GM12878 (cell line): ENCODE measurements at regions not wholly inside any gene's neighbourhood (a gene's known extent, or its start where the extent isn't known, plus 50 kb on each side); places are given as distances from the start of the nearest gene placed in this dataset.

Experiments
- ATAC-seq: fragments of 200-7000 bp; cut with Tn5 transposase; 3 replicates; pipeline ENCODE4 v1.9.1; 2020; ENCODE audit warnings: mild to moderate bottlenecking, moderate library complexity
- BruUV-seq: library from RNA; stranded (reverse); fragments of 400-500 nt; replicated peaks from 2 replicates; lab custom pipeline; 2021; lab: Mats Ljungman, UMichigan
- CTCF ChIA-PET: fragments of 300-600 bp; sonication (Branson Sonifier 250); formaldehyde crosslinking; extraction: SDS; loops from one replicate; lab custom pipeline; 2021; ENCODE audit warnings: inconsistent platforms; lab: Yijun Ruan, JAX
- POLR2A ChIA-PET: fragments of 350-600 bp; formaldehyde crosslinking; extraction: SDS; loops from one replicate; lab custom pipeline; 2021; ENCODE audit warnings: inconsistent platforms; lab: Charles Lee
- RAD21 ChIA-PET: fragments of 300-600 bp; sonication (Branson Sonifier 250); formaldehyde crosslinking; loops from one replicate; lab custom pipeline; 2023; ENCODE audit warnings: antibody characterized with exemption; ENCODE audit not compliant: unreplicated experiment; lab: Charles Lee
- SMC1A ChIA-PET: fragments of 300-600 bp; sonication (Branson Sonifier 250); formaldehyde crosslinking; loops from one replicate; lab custom pipeline; 2023; ENCODE audit not compliant: unreplicated experiment, uncharacterized antibody; lab: Charles Lee
- DNase-seq: peaks from one replicate; pipeline ENCODE4 v3.0.0-alpha.2; 2011; ENCODE audit warnings: low read depth, low spot score
- FAIRE-seq: peaks from 3 replicates; lab custom pipeline; 2011; peaks lifted over from hg19 to GRCh38; lab: Jason Lieb, UNC
- H2AFZ ChIP-seq: 2 replicates; pipeline ENCODE4 v1.6.0; 2011; ENCODE audit warnings: low read depth, low read length, control low read depth; ENCODE audit not compliant: control insufficient read depth
- H3K27ac ChIP-seq: 2 replicates; pipeline ENCODE4 v1.5.1; 2011; ENCODE audit warnings: control low read depth; ENCODE audit not compliant: control insufficient read depth, insufficient read depth
- H3K27me3 ChIP-seq, 2 experiments: replicated peaks in 1 of 2; 2 replicates each; pipeline versions ENCODE4 v1.6.0 to v1.6.1; 2011; ENCODE audit warnings: low read length in 1 of 2; ENCODE audit not compliant: control insufficient read depth in 2 of 2, insufficient read depth in 2 of 2
- H3K36me3 ChIP-seq, 2 experiments: 2 replicates each; pipeline ENCODE4 v1.5.1; 2011; ENCODE audit warnings: low read length in 1 of 2; ENCODE audit not compliant: control insufficient read depth in 2 of 2, insufficient read depth in 2 of 2
- H3K4me1 ChIP-seq: 2 replicates; pipeline ENCODE4 v1.6.1; 2011; ENCODE audit warnings: mild to moderate bottlenecking, low read length, moderate library complexity, mixed read lengths; ENCODE audit not compliant: control insufficient read depth, insufficient read depth
- H3K4me2 ChIP-seq: 2 replicates; pipeline ENCODE4 v1.6.0; 2011; ENCODE audit warnings: control low read depth; ENCODE audit not compliant: control insufficient read depth, insufficient read depth
- H3K4me3 ChIP-seq: fragments of 200-600 bp; sonication (generic); 2 replicates; pipeline ENCODE4 v1.5.1; 2016
- H3K79me2 ChIP-seq: 2 replicates; pipeline ENCODE4 v1.6.0; 2011; ENCODE audit warnings: low read length; ENCODE audit not compliant: control insufficient read depth, insufficient read depth
- H3K9ac ChIP-seq: 2 replicates; pipeline ENCODE4 v1.8.0; 2011; ENCODE audit warnings: low read length, control low read depth, mixed read lengths; ENCODE audit not compliant: control insufficient read depth, insufficient read depth
- H3K9me3 ChIP-seq: replicated peaks from 3 replicates; pipeline ENCODE4 v1.5.1; 2011; ENCODE audit warnings: mild to moderate bottlenecking, low read length; ENCODE audit not compliant: control insufficient read depth, insufficient read depth
- H4K20me1 ChIP-seq: 2 replicates; pipeline ENCODE4 v1.6.0; 2011; ENCODE audit not compliant: control insufficient read depth, insufficient read depth
- CREM ChIP-seq: IDR thresholded peaks from 2 replicates; pipeline ENCODE4 v1.6.1; 2014; ENCODE audit warnings: antibody characterized with exemption, low read depth
- CUX1 ChIP-seq: IDR thresholded peaks from 2 replicates; pipeline ENCODE4 v1.6.1; 2012; ENCODE audit warnings: improper control_type of control experiment, low read depth, low read length; ENCODE audit not compliant: insufficient replicate concordance
- E2F8 ChIP-seq: fragments of 450-650 bp; IDR thresholded peaks from 2 replicates; pipeline ENCODE4 v1.6.1; 2018; ENCODE audit warnings: mild to moderate bottlenecking, low read depth, moderate library complexity; ENCODE audit not compliant: partially characterized antibody
- FOXK2 ChIP-seq: fragments of 450-650 bp; IDR thresholded peaks from 2 replicates; pipeline ENCODE4 v1.6.1; 2017; ENCODE audit warnings: mild to moderate bottlenecking, moderate library complexity
- FOXM1 ChIP-seq: IDR thresholded peaks from 2 replicates; pipeline ENCODE4 v1.6.1; 2012; ENCODE audit warnings: low read depth, mild to moderate bottlenecking, inconsistent platforms, low read length, moderate library complexity
- MEF2B ChIP-seq: fragments of 450-650 bp; IDR thresholded peaks from 2 replicates; pipeline ENCODE4 v1.6.1; 2018; ENCODE audit warnings: mild to moderate bottlenecking, moderate library complexity; ENCODE audit not compliant: partially characterized antibody, poor library complexity, severe bottlenecking
- NBN ChIP-seq: fragments of 450-650 bp; IDR thresholded peaks from 2 replicates; pipeline ENCODE4 v1.6.1; 2016
- NR2C1 ChIP-seq: fragments of 450-650 bp; IDR thresholded peaks from 2 replicates; pipeline ENCODE4 v1.6.1; 2017; ENCODE audit warnings: antibody characterized with exemption, mild to moderate bottlenecking, moderate library complexity
- PML ChIP-seq: IDR thresholded peaks from 2 replicates; pipeline ENCODE4 v1.6.1; 2012; ENCODE audit warnings: low read length, inconsistent platforms
- POLR2A ChIP-seq: IDR thresholded peaks from 2 replicates; pipeline ENCODE4 v1.6.1; 2011; ENCODE audit warnings: low read depth, mild to moderate bottlenecking, low read length
- SP1 ChIP-seq: IDR thresholded peaks from one replicate; pipeline ENCODE4 v1.6.1; 2011; ENCODE audit warnings: low read depth, low read length
- SPI1 ChIP-seq: IDR thresholded peaks from 2 replicates; pipeline ENCODE4 v1.6.1; 2011; ENCODE audit warnings: low read depth, mild to moderate bottlenecking, low read length, moderate library complexity, borderline replicate concordance; ENCODE audit not compliant: insufficient read depth
- TAF1 ChIP-seq: IDR thresholded peaks from 2 replicates; pipeline ENCODE4 v1.6.1; 2011; ENCODE audit warnings: mild to moderate bottlenecking, low read depth, low read length, borderline replicate concordance
- TCF12 ChIP-seq: IDR thresholded peaks from 2 replicates; pipeline ENCODE4 v1.6.1; 2011; ENCODE audit warnings: low read depth, mild to moderate bottlenecking, low read length
- ZZZ3 ChIP-seq: IDR thresholded peaks from 2 replicates; pipeline ENCODE4 v1.6.1; 2011; ENCODE audit warnings: low read depth; ENCODE audit not compliant: control insufficient read depth, insufficient read length
- WGBS: methylation state at CpG from one replicate; pipeline ENCODE4 v1.1.6; 2016; ENCODE audit warnings: low lambda C conversion rate; ENCODE audit not compliant: insufficient replicate concordance, insufficient coverage; ENCODE audit errors: missing lambda C conversion rate; 5-methylcytosine and 5-hydroxymethylcytosine counted together
- in situ Hi-C: fragments of 300-500 bp; cut with MboI; formaldehyde crosslinking; loops from 9 replicates; pipeline ENCODE4 v1.14.3; 2018; ENCODE audit warnings: mixed read lengths
- intact Hi-C: fragments of 100-400 bp; cut with micrococcal nuclease; formaldehyde crosslinking; loops from one replicate; pipeline ENCODE4 v1.14.2; 2022; ENCODE audit not compliant: unreplicated experiment

- TF ChIP-seq E2F8, result no peak
- no peak for TF ChIP-seq NBN
- no peak for TF ChIP-seq PML
Measured at GRCh38 chr11:35083181-35083430, 55.9 kb upstream of the CD44 start (continued).

- ATAC-seq (peak; percentile 87), DNase-seq (peak; percentile 86), FAIRE-seq (peak; percentile 69)
- peaks cover 51% of the 10 kb centered on the region for H3K4me1 ChIP-seq
- H2AFZ ChIP-seq, result no peak overlapping the region
- H3K9ac ChIP-seq, result no peak overlapping the region
- no peaks in the 10 kb centered on the region for H3K9me3 ChIP-seq
- in situ Hi-C loops, result no loop called here
- ChIA-PET RAD21 (interaction anchor here (0.6 to 1.6 kb wide), 7 partner anchors 24 to 96 kb away, joined by 3 to 7 read pairs (median 3); no protein-coding TSS in a partner anchor), CTCF (interaction anchor here (1.4 to 1.7 kb wide), 2 partner anchors 34 to 35 kb away, joined by 3 read pairs; no protein-coding TSS in a partner anchor), POLR2A (interaction anchor here (1.3 kb wide), 1 partner anchor 35 kb away, joined by 3 read pairs; no protein-coding TSS in a partner anchor), SMC1A (interaction anchor here (0.6 to 2.1 kb wide), 14 partner anchors 9 to 83 kb away, joined by 3 to 8 read pairs (median 3); no protein-coding TSS in a partner anchor)
- peak overlapping the region; percentile 82 for H3K4me2 ChIP-seq
- peak overlapping the region; percentile 75 for H3K27ac ChIP-seq
- intact Hi-C loops, result loop anchor here (1.0 to 2.0 kb wide), 4 partner anchors 35 to 71 kb away; no protein-coding TSS in a partner anchor
- H3K4me3 ChIP-seq, result peak overlapping the region; percentile 42; the same call in 1 of the 2 replicates
- H3K79me2 ChIP-seq, result no peaks in the 10 kb centered on the region
- H4K20me1 ChIP-seq, result no peaks in the 10 kb centered on the region
- no peaks in the 10 kb centered on the region for H3K36me3 ChIP-seq
- no peaks in the 10 kb centered on the region for H3K27me3 ChIP-seq
- WGBS, result 17% methylated on average over 11 of the region's 11 CpGs
- BruUV-seq, result no TSS peak
- peak; percentile 84 for TF ChIP-seq CUX1
- TF ChIP-seq TCF12, result peak; percentile 90
- peak; percentile 90 for TF ChIP-seq FOXM1
- TF ChIP-seq SPI1, result peak; percentile 85
- no peak for TF ChIP-seq FOXK2
- peak; percentile 84 for TF ChIP-seq CREM
- TF ChIP-seq TAF1, result 0 out of 2 replicates have a peak, but pooled peaks have one; percentile 35
- TF ChIP-seq POLR2A, result 0 out of 2 replicates have a peak, but pooled peaks have one; percentile 11
- TF ChIP-seq SP1, result peak; percentile 51
- TF ChIP-seq MEF2B, result peak; percentile 77
- TF ChIP-seq ZZZ3, result no peak
- no peak for TF ChIP-seq NR2C1
Measured at GRCh38 chr11:35083431-35084238, 55.3 kb upstream of the CD44 start.
